ENCODE measurements at regions not wholly inside any gene's neighbourhood (a gene's known extent, or its start where the extent isn't known, plus 50 kb on each side); places are given as distances from the start of the nearest gene placed in this dataset.

- DNase-seq (ENCODE audit: low spot score), result no peak
Measured at GRCh38 chr10:37685741-37686683, 171.4 kb downstream of the ZNF248 start.

DNA sequence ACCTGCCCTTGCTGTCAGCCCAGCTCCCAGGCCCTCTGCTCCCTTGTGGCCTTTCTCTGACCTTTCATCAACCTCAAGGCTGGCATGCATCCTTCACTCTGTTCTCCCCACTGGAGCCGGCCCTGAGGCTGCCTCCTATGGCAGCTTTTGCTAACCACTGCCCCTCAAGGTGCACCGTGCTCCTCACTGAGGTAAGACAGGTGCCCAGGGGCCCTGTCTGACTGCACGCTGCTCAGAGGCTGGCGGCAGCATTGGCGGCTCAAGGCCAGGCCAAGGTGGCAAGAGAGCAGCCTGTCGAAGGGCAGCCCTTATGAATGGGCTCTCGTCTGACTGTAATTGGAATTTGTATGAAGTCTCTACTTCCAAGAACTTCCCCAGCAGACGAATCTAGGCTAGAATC, 172.6 kb downstream of the ZNF248 start:
- DNase-seq (ENCODE audit: low spot score), result no peak

- DNase-seq (ENCODE audit: low spot score), result no peak
Measured at GRCh38 chr10:37682617-37683016, 174.8 kb downstream of the ZNF248 start.

DNA sequence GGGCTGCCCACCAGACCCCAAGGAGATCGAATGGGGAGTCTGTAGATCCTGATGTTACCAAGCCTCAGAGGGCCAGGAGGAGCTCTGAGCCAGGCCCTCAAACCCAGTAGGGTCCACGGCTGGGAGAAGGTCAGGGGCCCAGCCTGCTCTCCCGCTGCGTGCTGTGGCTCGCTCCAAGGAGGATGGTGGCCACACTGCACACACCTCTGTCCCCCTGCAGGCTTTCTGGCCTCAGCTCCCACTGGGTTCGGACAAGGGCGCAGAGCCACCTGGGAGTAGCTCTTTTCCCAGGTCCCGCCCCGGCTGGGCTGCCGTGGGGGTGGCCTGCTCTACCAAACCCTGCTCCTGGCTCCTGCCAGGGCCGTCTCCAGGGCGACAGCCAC, 175.8 kb downstream of the ZNF248 start:
- DNase-seq (ENCODE audit: low spot score), result no peak

GRCh38 chr10:37680716-37681616, 176.4 kb downstream of the ZNF248 start:
- DNase-seq (ENCODE audit: low spot score), result no peak

DNA sequence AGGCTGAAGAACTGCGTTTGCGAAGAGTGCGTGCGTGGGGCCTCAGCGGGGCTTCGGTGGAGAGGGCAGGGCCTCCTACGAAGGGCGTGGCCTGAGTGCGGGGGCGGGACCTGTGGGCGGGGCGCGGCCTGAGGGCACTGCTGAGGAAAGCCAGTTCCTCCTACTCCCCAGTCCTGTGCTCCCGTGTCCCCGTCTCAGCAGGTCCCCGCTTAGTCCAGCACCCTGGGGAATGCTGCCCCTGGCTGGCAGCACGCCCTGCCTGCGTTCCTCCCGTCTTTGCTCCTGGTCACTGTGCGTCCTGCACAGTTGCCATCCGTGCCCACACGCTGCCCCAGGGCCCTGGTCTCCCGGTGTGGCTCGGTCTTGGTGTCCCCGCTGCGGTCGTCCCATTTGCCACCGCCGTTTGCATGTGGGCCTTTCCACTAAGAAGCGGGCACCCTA, 177.1 kb downstream of the ZNF248 start:
- DNase-seq (ENCODE audit: low spot score), result no peak

DNA sequence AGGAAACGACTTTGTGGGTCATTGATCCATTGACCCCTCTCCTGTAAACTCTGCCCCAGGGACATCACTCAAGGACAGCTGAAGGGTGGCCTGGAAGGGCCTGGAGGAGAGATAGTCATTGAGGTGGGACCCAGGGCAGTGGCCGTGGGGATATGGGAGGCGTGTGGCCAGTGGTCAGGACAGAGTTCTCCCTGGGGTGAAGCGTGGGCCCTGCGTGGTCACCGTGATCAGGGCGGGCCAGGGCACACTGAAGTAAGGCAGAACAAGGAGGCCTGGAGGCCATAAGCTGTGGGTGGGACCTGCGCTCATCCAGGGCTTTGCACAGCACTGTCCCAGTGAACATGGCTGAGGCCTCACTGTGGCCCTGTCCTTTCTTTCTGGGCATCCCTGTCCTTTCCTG, 177.9 kb downstream of the ZNF248 start:
- DNase-seq (ENCODE audit: low spot score), result no peak

DNA sequence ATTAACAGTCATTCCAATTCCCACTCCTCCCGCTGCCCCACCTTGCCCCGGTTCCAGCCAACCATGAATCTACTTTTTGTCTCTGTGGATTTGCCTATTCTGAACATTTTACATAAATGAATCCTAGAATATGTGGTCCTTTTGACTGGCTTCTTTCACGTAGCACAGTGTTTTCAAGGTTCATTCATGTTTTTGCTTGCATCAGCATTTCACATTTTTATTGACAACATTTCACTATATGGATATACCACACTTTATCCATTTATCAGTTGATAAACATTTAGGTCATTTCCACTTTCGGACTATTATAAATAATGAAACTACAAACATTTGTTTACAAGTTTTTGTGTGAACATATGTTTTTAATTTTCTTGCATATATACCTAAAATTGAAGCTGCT, 182.0 kb downstream of the ZNF248 start:
- DNase-seq (ENCODE audit: low spot score), result no peak

GRCh38 chr10:37671802-37672201, 185.6 kb downstream of the ZNF248 start:
- DNase-seq (ENCODE audit: low spot score), result no peak

- DNase-seq (ENCODE audit: low spot score), result no peak
Measured at GRCh38 chr10:37667736-37668135, 189.7 kb downstream of the ZNF248 start.

GRCh38 chr10:37654466-37654865, 202.9 kb downstream of the ZNF248 start:
- no peak for DNase-seq (ENCODE audit: low spot score)

DNA sequence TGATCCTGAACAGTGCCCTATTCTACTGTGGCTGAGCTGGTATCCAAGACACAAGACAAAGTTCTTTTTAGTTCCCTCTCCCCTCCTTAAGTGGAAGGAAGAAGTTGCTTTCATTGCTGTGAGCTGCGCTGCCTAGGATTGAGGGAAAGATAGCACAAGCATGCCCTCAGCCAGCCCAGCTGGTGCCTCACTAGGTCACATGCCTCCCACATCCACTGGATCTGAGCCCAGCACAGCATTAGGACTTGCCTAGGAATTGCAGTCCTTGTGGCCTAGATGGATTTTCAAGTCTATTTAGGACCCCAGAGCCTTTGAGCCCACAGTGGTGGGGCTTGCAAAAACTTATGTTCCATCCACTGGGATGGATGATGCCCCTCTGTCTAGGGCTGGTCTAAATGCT, 214.2 kb downstream of the ZNF248 start:
- DNase-seq (ENCODE audit: low spot score), result no peak

DNA sequence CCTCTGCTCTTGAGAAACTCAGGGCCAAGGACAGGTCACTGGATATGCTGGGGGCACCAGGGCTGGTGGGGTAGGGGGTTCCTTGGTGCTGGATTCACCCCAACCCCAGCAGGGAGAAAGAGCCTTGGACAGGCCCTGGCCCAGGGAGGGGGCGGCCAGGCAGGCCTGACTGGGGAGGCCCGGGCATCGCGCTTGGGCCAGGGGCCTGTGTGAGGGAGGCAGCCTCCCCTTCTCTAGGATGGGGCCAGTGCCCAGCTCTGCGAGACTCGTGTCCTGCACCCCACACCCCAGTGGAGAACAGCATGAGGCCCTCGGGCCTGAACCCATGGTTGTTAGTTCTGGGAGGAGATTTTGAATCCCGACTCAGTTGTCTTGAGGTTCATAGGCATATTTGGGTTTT, 217.1 kb downstream of the ZNF248 start:
- no peak for DNase-seq (ENCODE audit: low spot score)

- no peak for DNase-seq (ENCODE audit: low spot score)
Measured at GRCh38 chr10:37639200-37639599, 218.2 kb downstream of the ZNF248 start.

- no peak for DNase-seq (ENCODE audit: low spot score)
Measured at GRCh38 chr10:37638569-37638968, 218.8 kb downstream of the ZNF248 start.

DNA sequence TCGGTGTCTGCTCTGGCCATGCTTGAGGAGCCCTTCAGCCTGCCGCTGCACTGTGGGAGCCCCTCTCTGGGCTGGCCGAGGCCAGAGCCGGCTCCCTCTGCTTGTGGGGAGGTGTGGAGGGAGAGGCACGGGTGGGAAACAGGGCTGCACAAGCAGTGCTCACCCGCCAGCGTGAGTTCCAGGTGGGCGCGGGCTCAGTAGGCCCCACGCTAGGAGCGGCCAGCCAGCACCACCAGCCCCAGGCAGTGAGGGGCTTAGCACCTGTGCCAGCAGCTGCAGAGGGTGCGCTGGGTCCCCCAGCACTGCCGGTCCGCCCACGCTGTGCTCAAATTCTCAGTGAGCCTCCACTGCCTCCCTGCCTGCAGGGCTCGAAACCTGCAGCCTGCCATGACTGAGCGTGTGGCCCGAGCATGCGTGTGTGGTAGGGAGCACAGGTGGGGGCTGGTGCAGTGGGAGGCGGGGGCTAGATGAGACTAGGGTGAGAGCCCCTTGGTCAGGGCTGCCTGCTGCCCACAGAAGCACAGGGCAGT, 223.0 kb downstream of the ZNF248 start:
- DNase-seq (ENCODE audit: low spot score), result no peak

DNA sequence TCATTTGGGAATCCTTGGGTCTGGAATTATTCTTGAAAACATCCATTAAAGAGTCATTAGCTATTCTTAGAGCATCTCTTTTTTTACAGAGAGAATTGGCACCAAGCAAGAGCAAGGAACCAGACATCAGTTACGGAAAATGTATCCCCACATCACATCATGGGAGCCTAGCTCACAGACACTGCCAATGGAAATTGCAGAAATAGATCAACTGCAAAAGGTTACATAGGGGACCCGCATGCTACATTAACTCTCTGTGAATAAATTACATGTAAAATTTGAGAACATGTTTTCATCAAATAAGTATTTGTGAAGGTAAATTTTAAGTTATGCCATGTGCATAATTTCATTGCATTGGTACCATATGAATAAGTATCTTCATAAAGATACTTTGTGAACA, 224.8 kb downstream of the ZNF248 start:
- DNase-seq (ENCODE audit: low spot score), result no peak

- no peak for DNase-seq (ENCODE audit: low spot score)
Measured at GRCh38 chr10:37623506-37623905, 233.9 kb downstream of the ZNF248 start.

- no peak for DNase-seq (ENCODE audit: low spot score)
Measured at GRCh38 chr10:37619336-37619735, 238.1 kb downstream of the ZNF248 start.

DNA sequence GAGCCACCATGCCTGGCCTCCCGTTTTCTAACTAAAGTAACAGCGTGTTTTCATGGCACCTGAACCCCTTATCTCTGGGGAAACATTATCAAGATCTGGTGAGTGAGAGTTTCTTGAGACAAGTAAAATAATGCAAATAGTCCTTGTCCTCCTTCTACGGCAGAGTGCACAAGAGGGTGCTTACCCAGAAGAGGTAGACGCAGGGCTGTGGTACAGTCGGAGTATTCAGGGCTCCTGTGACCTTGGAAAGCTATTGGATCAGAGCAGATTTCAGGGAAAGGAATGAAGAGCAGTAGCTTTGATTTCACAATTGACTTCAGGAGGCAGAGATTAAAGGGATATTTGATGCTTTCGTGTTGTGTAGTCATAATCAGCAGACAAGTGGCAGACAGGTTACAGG, 269.1 kb downstream of the ZNF248 start:
- no peak for DNase-seq (ENCODE audit: low spot score)

GRCh38 chr10:37584643-37585042, 272.8 kb downstream of the ZNF248 start:
- no peak for DNase-seq (ENCODE audit: low spot score)

GRCh38 chr10:37582237-37582636, 275.2 kb downstream of the ZNF248 start:
- no peak for DNase-seq (ENCODE audit: low spot score)

DNA sequence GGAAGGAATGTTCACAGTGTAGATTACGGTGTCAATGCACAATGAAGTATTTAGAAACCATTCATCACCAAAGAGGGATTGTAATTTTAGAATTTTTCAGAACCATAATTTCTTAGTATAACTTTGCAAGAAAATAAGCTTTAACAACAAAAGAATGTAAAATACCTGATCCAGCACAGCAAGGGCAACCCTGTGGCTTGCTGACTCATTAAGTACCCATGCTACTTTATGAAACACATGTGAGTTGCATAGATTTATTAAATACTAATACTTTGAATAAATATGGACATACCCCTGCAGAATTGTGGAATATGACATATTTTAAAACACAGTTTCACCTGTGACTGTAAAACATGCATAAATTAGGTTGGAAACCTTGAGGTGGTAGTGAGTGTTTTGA, 281.3 kb downstream of the ZNF248 start:
- no peak for DNase-seq (ENCODE audit: low spot score)

Data from NAMALWA (cell line).